Mesendoderm (in vitro differentiated cells): ENCODE measurements at regions not wholly inside any gene's neighbourhood (a gene's known extent, or its start where the extent isn't known, plus 50 kb on each side); places are given as distances from the start of the nearest gene placed in this dataset.

Source experiments
- DNase-seq: peaks from one replicate; pipeline ENCODE4 v3.0.0; 2013
- H2AK5ac ChIP-seq: 2 replicates; pipeline ENCODE4 v1.6.1; 2013; ENCODE audit warnings: low read length, inconsistent platforms
- H2BK120ac ChIP-seq: 2 replicates; pipeline ENCODE4 v1.6.1; 2013; ENCODE audit warnings: low read depth, mild to moderate bottlenecking, low read length, moderate library complexity, mixed read lengths
- H2BK15ac ChIP-seq: replicated peaks from 2 replicates; pipeline ENCODE4 v1.6.1; 2013; ENCODE audit warnings: low read depth, mild to moderate bottlenecking, moderate library complexity
- H2BK5ac ChIP-seq: 2 replicates; pipeline ENCODE4 v1.6.1; 2013; ENCODE audit warnings: low read length, inconsistent platforms
- H3K18ac ChIP-seq: 2 replicates; pipeline ENCODE4 v1.6.1; 2013; ENCODE audit warnings: mild to moderate bottlenecking, low read length, mixed read lengths
- H3K23ac ChIP-seq: one replicate; pipeline ENCODE4 v1.6.1; 2013; ENCODE audit warnings: low read length
- H3K27ac ChIP-seq: 2 replicates; pipeline ENCODE4 v1.5.1; 2013; ENCODE audit warnings: low read depth, mild to moderate bottlenecking, inconsistent platforms, low read length, moderate library complexity
- H3K27me3 ChIP-seq: 2 replicates; pipeline ENCODE4 v1.6.1; 2013; ENCODE audit warnings: low read length, control low read depth, mild to moderate bottlenecking, inconsistent platforms; ENCODE audit not compliant: insufficient read depth, poor library complexity
- H3K36me3 ChIP-seq: 2 replicates; pipeline ENCODE4 v1.6.1; 2013; ENCODE audit warnings: low read length, inconsistent platforms; ENCODE audit not compliant: control insufficient read depth, insufficient read depth
- H3K4ac ChIP-seq: one replicate; pipeline ENCODE4 v1.6.1; 2013; ENCODE audit warnings: low read depth, mild to moderate bottlenecking, low read length, moderate library complexity
- H3K4me1 ChIP-seq: 2 replicates; pipeline ENCODE4 v1.6.1; 2013; ENCODE audit warnings: low read depth, low read length, inconsistent platforms; ENCODE audit not compliant: control insufficient read depth
- H3K4me2 ChIP-seq: 2 replicates; pipeline ENCODE4 v1.6.1; 2013; ENCODE audit warnings: low read length
- H3K4me3 ChIP-seq: 2 replicates; pipeline ENCODE4 v1.5.1; 2013; ENCODE audit warnings: mild to moderate bottlenecking, low read length
- H3K56ac ChIP-seq: one replicate; pipeline ENCODE4 v1.6.1; 2013; ENCODE audit warnings: low read length
- H3K79me1 ChIP-seq: 2 replicates; pipeline ENCODE4 v1.6.1; 2013; ENCODE audit warnings: low read length, inconsistent platforms
- H3K79me2 ChIP-seq: 2 replicates; pipeline ENCODE4 v1.6.1; 2013; ENCODE audit warnings: mild to moderate bottlenecking, low read length; ENCODE audit not compliant: control insufficient read depth, insufficient read depth
- H3K9ac ChIP-seq: 2 replicates; pipeline ENCODE4 v1.6.1; 2013; ENCODE audit warnings: low read length, inconsistent platforms
- H4K5ac ChIP-seq: one replicate; pipeline ENCODE4 v1.6.1; 2013; ENCODE audit warnings: low read length
- H4K8ac ChIP-seq: one replicate; pipeline ENCODE4 v1.6.1; 2013; ENCODE audit warnings: low read depth, mild to moderate bottlenecking, control low read depth, low read length, moderate library complexity
- WGBS: extraction: QIAGEN DNeasy Blood & Tissue Kit; methylation state at CpG from one replicate; pipeline ENCODE4 v1.1.7; 2013; ENCODE audit warnings: low lambda C conversion rate, missing lambda C conversion rate; ENCODE audit not compliant: insufficient coverage; ENCODE audit errors: extremely low coverage; 5-methylcytosine and 5-hydroxymethylcytosine counted together

DNA sequence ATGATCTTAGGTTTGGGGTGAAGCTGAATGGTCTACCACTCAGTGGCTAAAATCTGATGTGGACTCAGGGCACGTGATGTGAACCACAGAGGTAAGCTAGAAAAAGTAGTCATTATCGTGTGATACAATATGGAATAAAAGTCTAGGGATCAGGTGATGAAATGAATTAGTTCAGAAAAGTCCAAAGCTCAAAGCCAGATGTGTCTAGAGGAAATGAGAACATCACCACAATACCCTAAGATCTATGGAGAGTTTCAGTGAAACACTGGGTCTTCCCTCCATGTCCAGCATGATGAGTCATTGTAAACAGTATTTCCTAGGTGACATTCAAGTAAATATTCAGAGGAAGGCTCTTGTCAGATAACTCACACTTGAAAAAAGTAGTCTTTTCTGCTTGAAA, 1257.4 kb upstream of the ZEB2 start:
- WGBS, result no CpG with 5 or more reads among the region's 2 CpGs
- no peak overlapping the region for H3K9ac ChIP-seq
- H3K4me2 ChIP-seq, result no peak overlapping the region
- H3K18ac ChIP-seq, result no peak overlapping the region
- no peak overlapping the region for H3K4me3 ChIP-seq
- H4K8ac ChIP-seq, result no peak overlapping the region
- H3K27ac ChIP-seq, result no peak overlapping the region
- no peak overlapping the region for H2BK120ac ChIP-seq
- no peaks in the 10 kb centered on the region for H3K27me3 ChIP-seq
- no peak overlapping the region for H3K56ac ChIP-seq
- H3K4ac ChIP-seq, result no peak overlapping the region
- H2BK5ac ChIP-seq, result no peak overlapping the region
- H3K4me1 ChIP-seq, result no peaks in the 10 kb centered on the region
- H2AK5ac ChIP-seq, result no peak overlapping the region
- no peak overlapping the region for H2BK15ac ChIP-seq
- H3K79me2 ChIP-seq, result no peaks in the 10 kb centered on the region
- H3K23ac ChIP-seq, result no peak overlapping the region
- no peak for DNase-seq
- no peaks in the 10 kb centered on the region for H3K36me3 ChIP-seq
- no peak overlapping the region for H4K5ac ChIP-seq
- no peaks in the 10 kb centered on the region for H3K79me1 ChIP-seq

DNA sequence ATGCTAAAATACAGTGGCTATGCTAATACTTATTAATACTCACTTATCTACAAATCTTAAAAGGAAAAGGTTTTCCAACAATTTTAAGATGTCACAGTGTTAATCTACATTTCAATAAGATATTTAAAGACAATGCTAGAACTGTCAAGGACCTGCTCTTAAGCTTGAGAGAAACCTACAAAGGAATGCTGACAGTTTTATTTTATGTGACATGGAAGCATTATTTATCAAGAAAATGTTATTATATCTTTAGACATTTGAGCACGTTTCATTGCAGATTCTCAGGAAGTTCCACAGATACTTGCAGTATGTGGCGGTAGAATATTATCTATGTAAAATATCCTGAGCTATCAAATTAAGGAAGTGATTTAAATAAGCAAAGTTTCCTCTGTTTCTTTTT, 1255.7 kb upstream of the ZEB2 start:
- no peak overlapping the region for H3K18ac ChIP-seq
- no peak overlapping the region for H4K8ac ChIP-seq
- DNase-seq, result no peak
- no peak overlapping the region for H2AK5ac ChIP-seq
- no peaks in the 10 kb centered on the region for H3K79me1 ChIP-seq
- H3K79me2 ChIP-seq, result no peaks in the 10 kb centered on the region
- H2BK120ac ChIP-seq, result no peak overlapping the region
- H3K56ac ChIP-seq, result no peak overlapping the region
- H3K27ac ChIP-seq, result no peak overlapping the region
- no peak overlapping the region for H2BK5ac ChIP-seq
- WGBS, result no CpG with 5 or more reads among the region's 2 CpGs
- no peaks in the 10 kb centered on the region for H3K27me3 ChIP-seq
- H2BK15ac ChIP-seq, result no peak overlapping the region
- H3K23ac ChIP-seq, result no peak overlapping the region
- no peaks in the 10 kb centered on the region for H3K4me1 ChIP-seq
- no peak overlapping the region for H3K4me3 ChIP-seq
- H3K4me2 ChIP-seq, result no peak overlapping the region
- no peaks in the 10 kb centered on the region for H3K36me3 ChIP-seq
- H4K5ac ChIP-seq, result no peak overlapping the region
- no peak overlapping the region for H3K9ac ChIP-seq
- H3K4ac ChIP-seq, result no peak overlapping the region

DNA sequence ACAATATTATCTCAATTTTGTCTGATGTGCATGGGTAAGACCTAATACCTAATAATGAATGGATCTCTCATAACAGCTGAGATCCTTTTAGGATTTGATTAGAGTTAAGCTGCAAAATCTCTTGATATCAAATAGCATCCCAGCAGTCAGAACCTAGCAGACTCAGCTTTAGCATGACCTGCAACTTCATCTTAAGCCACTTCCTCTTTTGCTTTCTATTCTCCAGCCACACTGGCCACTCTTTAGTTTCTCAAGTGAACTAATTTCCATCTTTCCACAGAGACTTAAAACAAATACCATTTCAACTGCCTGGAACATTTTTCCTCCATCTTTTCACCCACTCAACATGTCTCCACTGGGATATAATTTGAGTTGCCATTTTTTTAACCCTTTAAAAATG, 1251.6 kb upstream of the ZEB2 start:
- H2BK15ac ChIP-seq, result no peak overlapping the region
- no peak overlapping the region for H3K4me3 ChIP-seq

DNA sequence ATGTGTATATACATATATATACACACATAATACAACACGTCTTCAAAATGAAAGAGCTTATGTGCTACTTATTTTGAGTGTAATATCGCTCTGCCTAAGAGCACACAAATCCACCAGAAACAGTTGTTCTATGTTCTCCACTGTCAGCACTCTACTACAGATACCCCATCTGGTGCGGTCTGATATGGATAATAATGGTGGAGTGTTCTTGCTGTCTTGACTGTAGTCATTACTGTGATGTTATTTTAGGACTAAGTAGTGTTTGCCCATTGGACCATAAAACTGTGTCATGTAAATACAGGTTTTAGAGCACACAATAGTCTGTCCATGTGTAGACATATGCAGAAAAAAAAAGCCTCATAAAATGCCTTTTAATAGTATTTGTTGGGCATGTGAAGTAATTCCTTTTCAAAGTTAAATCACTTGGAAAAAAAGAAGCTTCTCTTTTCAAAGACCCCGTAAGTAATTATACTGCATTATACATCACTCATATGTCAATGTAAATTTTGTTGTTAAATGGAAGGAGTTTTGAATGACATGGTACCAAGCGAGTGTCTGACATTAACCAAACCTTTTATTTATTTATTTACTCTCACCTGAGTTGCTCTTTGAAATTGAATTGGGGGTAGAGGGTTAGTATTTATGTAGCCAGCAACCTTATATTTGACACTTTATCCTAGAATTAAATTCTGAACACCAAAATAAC, 1249.2 kb upstream of the ZEB2 start:
- Histone ChIP-seq H3K4me3 (no peak overlapping the region), H3K79me1 (no peaks in the 10 kb centered on the region), H3K4me1 (no peaks in the 10 kb centered on the region), H3K9ac (no peak overlapping the region), H3K4me2 (no peak overlapping the region), H4K8ac (no peak overlapping the region), H2BK5ac (no peak overlapping the region), H3K27ac (no peak overlapping the region), H4K5ac (no peak overlapping the region), H3K36me3 (no peaks in the 10 kb centered on the region), H3K23ac (no peak overlapping the region), H3K27me3 (no peaks in the 10 kb centered on the region), H3K56ac (no peak overlapping the region), H2AK5ac (no peak overlapping the region), H3K18ac (no peak overlapping the region), H2BK120ac (no peak overlapping the region), H3K4ac (no peak overlapping the region), H3K79me2 (no peaks in the 10 kb centered on the region), H2BK15ac (no peak overlapping the region)
- no CpG with 5 or more reads among the region's 5 CpGs for WGBS
- DNase-seq, result no peak

More for the DNA sequence above, 1251.6 kb upstream of the ZEB2 start:
- no peak overlapping the region for H3K4ac ChIP-seq
- H2AK5ac ChIP-seq, result no peak overlapping the region
- no peak overlapping the region for H3K56ac ChIP-seq
- H3K9ac ChIP-seq, result no peak overlapping the region
- no peaks in the 10 kb centered on the region for H3K4me1 ChIP-seq
- H3K27me3 ChIP-seq, result no peaks in the 10 kb centered on the region
- no peaks in the 10 kb centered on the region for H3K79me1 ChIP-seq
- no peak overlapping the region for H4K8ac ChIP-seq
- no peaks in the 10 kb centered on the region for H3K79me2 ChIP-seq
- H3K4me2 ChIP-seq, result no peak overlapping the region
- H2BK120ac ChIP-seq, result no peak overlapping the region
- no peak overlapping the region for H3K18ac ChIP-seq
- no peak overlapping the region for H3K27ac ChIP-seq
- no peaks in the 10 kb centered on the region for H3K36me3 ChIP-seq
- no peak overlapping the region for H4K5ac ChIP-seq
- no peak for DNase-seq
- H3K23ac ChIP-seq, result no peak overlapping the region
- no peak overlapping the region for H2BK5ac ChIP-seq

DNA sequence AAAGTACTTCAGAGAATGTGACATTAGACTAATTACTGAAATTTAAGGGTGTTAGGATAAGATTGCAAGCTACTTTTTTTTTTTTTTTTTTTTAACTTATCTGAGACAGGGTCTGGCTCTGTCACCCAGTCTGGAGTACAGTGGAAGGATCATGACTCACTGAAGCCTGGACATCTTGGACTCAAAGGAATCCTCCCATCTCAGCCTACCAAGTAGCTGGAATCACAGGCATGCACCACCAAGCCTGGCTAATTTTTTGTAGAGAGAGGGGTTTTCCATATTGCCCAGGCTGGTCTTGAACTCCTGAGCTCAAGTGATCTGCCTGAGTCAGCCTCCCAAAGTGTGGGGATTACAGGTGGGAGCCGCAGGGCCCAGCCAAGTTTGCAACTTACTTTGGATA, 1246.0 kb upstream of the ZEB2 start:
- H3K79me2 ChIP-seq, result no peaks in the 10 kb centered on the region
- no peaks in the 10 kb centered on the region for H3K36me3 ChIP-seq
- H3K18ac ChIP-seq, result no peak overlapping the region
- H2BK120ac ChIP-seq, result no peak overlapping the region
- H3K27me3 ChIP-seq, result no peaks in the 10 kb centered on the region
- no peak for DNase-seq
- H4K5ac ChIP-seq, result no peak overlapping the region
- no peak overlapping the region for H2AK5ac ChIP-seq
- H3K56ac ChIP-seq, result no peak overlapping the region
- no peak overlapping the region for H2BK5ac ChIP-seq
- no peak overlapping the region for H3K23ac ChIP-seq
- H2BK15ac ChIP-seq, result no peak overlapping the region
- H3K4me1 ChIP-seq, result peaks cover 2% of the 10 kb centered on the region
- no peaks in the 10 kb centered on the region for H3K79me1 ChIP-seq
- H3K4me3 ChIP-seq, result no peak overlapping the region
- H4K8ac ChIP-seq, result no peak overlapping the region
- H3K27ac ChIP-seq, result no peak overlapping the region
- H3K4me2 ChIP-seq, result no peak overlapping the region
- no peak overlapping the region for H3K9ac ChIP-seq
- no CpG with 5 or more reads among the region's 1 CpG for WGBS
- no peak overlapping the region for H3K4ac ChIP-seq

DNA sequence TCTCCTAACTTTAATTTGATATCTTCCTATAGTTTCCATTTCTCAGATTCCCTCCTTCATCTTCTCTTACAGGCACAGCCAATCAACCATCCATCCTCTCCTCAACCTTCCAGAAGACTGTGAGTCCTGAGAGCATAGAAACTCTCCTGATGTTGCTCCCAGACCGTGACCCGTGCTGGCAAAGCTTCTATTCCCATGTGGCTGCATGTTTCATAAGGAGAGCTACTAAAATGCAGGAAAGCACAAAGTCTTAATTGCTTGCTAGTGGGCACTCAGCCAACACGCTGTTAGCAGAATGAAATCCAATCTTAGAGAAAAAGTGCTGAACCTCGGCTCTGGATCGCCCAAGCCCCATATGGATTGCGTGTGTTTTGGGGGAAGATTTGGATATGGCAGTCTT, 1244.7 kb upstream of the ZEB2 start:
- WGBS, result no CpG with 5 or more reads among the region's 6 CpGs
- no peak overlapping the region for H3K56ac ChIP-seq
- H3K79me1 ChIP-seq, result no peaks in the 10 kb centered on the region
- H4K5ac ChIP-seq, result no peak overlapping the region
- no peak overlapping the region for H3K4ac ChIP-seq
- H3K79me2 ChIP-seq, result no peaks in the 10 kb centered on the region
- H2BK5ac ChIP-seq, result no peak overlapping the region
- H3K27ac ChIP-seq, result no peak overlapping the region
- no peak for DNase-seq
- no peaks in the 10 kb centered on the region for H3K36me3 ChIP-seq
- H3K23ac ChIP-seq, result no peak overlapping the region
- H4K8ac ChIP-seq, result no peak overlapping the region
- no peak overlapping the region for H3K4me2 ChIP-seq
- H3K27me3 ChIP-seq, result no peaks in the 10 kb centered on the region
- H2BK15ac ChIP-seq, result no peak overlapping the region
- H3K18ac ChIP-seq, result peak overlapping the region; percentile 75
- no peak overlapping the region for H2AK5ac ChIP-seq
- no peak overlapping the region for H2BK120ac ChIP-seq
- H3K4me1 ChIP-seq, result peaks cover 3% of the 10 kb centered on the region
- H3K4me3 ChIP-seq, result no peak overlapping the region
- H3K9ac ChIP-seq, result no peak overlapping the region
